GM13977 (cell line): ENCODE measurements at regions not wholly inside any gene's neighbourhood (a gene's known extent, or its start where the extent isn't known, plus 50 kb on each side); places are given as distances from the start of the nearest gene placed in this dataset.

ENCODE experiments used
- DNase-seq: peaks from one replicate; pipeline ENCODE4 v3.0.0; 2012; ENCODE audit warnings: low spot score
- CTCF ChIP-seq: IDR thresholded peaks from 2 replicates; pipeline ENCODE4 v1.5.1; 2012; ENCODE audit warnings: mild to moderate bottlenecking, control low read depth; ENCODE audit not compliant: insufficient read depth; ENCODE audit errors: extremely low read depth, missing control alignments
- in situ Hi-C: fragments of 300-500 bp; cut with MboI; formaldehyde crosslinking; loops from one replicate; pipeline ENCODE4 v1.12.0; 2022; ENCODE audit warnings: low sequenced_read_pairs, low pct_unique_long_range_greater_than_20kb, mixed read lengths, inconsistent platforms; ENCODE audit not compliant: unreplicated experiment

GRCh38 chr20:63057171-63058117 is 50.7 kb upstream of the BHLHE23 start:
- in situ Hi-C loops, result no loop called here

DNA sequence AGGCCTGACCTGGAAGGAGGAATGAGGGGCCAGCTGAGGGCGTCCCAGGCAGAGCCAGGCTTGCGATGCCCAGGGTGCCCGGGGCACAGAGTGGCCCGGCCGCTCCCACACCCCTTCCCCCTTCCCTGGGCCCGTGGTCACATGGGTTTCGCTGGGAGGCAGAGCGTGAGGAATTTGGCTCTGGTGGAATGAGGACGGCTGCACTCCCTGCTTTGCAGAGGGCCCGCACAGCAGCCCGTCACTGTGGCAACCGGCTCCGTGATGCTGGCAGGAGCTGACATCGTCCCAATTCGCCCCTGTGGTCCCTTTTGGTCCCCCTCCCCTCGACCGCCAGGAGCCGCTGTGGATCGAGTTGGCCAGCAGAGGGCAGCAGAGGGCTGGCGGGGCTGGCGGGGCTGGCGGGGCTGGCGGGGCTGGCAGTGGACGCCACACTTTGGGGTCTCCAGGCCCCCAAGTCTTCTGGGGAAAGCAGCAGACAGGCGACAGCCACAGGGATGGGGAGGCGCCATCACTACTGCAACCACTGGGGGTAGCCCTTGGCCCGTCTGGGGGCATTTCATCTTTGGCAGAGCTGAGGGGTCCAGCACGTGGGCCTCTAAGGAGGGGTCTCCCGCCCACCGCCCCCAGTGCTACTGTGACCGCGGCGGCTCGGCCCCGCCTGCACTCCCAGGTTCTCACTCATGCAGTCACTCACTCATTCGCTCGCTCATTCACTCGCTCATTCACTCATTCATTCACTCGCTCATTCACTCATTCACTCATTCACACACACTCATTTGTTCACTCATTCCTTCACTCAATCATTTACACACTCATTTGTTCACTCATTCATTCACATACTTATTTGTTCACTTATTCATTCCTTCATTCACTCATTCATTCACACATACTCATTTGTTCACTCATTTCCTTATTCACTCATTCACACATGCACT is 49.7 kb upstream of the BHLHE23 start:
- peak; percentile 80 for DNase-seq
- peak; percentile 76 for TF ChIP-seq CTCF
- in situ Hi-C loops, result no loop called here

More at GRCh38 chr20:63057171-63058117, 50.7 kb upstream of the BHLHE23 start:
- no peak for DNase-seq
- no peak for TF ChIP-seq CTCF
